Uterus (tissue), 2 donors: ENCODE measurements at regions not wholly inside any gene's neighbourhood (a gene's known extent, or its start where the extent isn't known, plus 50 kb on each side); places are given as distances from the start of the nearest gene placed in this dataset.

Experiments
- CTCF ChIP-seq, 4 experiments: fragments of 200-600 bp in 2 of 4; fragments of 450-650 bp in 2 of 4; sonication (generic) in 2 of 4; IDR thresholded peaks; one replicate each; pipeline ENCODE4 v1.5.1; 2016 to 2019; ENCODE audit warnings: antibody characterized with exemption in 4 of 4, mild to moderate bottlenecking in 2 of 4, moderate library complexity in 1 of 4
- POLR2A ChIP-seq, 2 donors: fragments of 450-650 bp; IDR thresholded peaks; one replicate each; pipeline ENCODE4 v1.6.1; 2016; ENCODE audit warnings: antibody characterized with exemption in 2 of 2, mild to moderate bottlenecking in 1 of 2, moderate library complexity in 1 of 2

GRCh38 chr1:232425421-232425820 lies 204.5 kb downstream of the SIPA1L2 start:
- TF ChIP-seq CTCF (IDR thresholded peaks at IDR 0.05) (no peak), POLR2A (IDR thresholded peaks at IDR 0.05) (no peak)
